GM12892 (cell line): ENCODE measurements at regions not wholly inside any gene's neighbourhood (a gene's known extent, or its start where the extent isn't known, plus 50 kb on each side); places are given as distances from the start of the nearest gene placed in this dataset.

Experiments
- DNase-seq: peaks from one replicate; pipeline ENCODE4 v3.0.0; 2011; ENCODE audit not compliant: insufficient read length
- FAIRE-seq: peaks from 2 replicates; lab custom pipeline; 2011; peaks lifted over from hg19 to GRCh38; lab: Jason Lieb, UNC
- POLR2A ChIP-seq: IDR thresholded peaks from 2 replicates; pipeline ENCODE4 v1.6.1; 2011; ENCODE audit warnings: low read depth, low read length, control low read depth
- POLR2AphosphoS5 ChIP-seq: IDR thresholded peaks from 2 replicates; pipeline ENCODE4 v1.6.1; 2011; ENCODE audit warnings: low read depth, low read length, control low read depth
- TAF1 ChIP-seq: IDR thresholded peaks from 2 replicates; pipeline ENCODE4 v1.6.1; 2011; ENCODE audit warnings: low read depth, mild to moderate bottlenecking, control low read depth, low read length, borderline replicate concordance

DNA sequence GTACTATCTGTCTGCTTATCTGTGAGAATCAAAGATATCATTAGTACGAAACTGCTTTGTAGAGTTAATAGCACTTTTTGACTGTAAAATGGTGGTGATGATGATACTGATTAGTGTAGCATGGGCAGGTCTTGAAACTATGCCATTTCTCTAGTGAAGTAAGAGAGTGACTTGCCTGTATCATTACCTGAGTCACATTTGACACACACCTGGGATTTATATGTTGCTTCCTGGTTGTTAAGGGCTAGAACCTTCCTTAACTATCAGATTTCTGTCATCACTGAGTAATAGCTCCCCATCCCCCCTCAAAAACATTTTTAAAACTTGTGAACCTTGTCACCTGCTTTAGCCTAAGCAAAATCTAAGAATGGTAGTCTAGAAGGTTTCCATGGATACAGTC lies 135.6 kb upstream of the RORB start:
- TF ChIP-seq POLR2AphosphoS5 (no peak), POLR2A (no peak), TAF1 (no peak)
- FAIRE-seq (no peak), DNase-seq (no peak)

DNA sequence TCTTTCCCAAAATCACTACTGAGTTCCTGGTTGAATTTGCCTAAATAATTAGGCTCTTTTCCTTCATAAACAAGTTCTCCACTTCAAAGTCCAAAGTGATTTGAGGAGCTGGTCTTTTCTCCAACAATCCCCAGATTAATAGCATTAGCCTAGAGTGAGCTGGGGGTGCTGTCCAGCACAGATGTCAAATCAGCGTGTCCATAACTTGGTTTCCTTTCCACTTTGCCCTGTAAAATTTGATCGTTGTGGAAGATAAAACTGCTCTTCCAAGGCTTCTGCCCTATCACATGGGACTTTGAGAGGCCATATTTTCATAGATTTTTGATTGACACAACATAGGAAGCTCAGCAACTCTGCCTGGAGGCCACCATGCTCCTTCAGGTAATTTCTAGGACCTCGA lies 134.7 kb upstream of the RORB start:
- TF ChIP-seq POLR2AphosphoS5 (no peak), TAF1 (no peak), POLR2A (no peak)
- no peak for DNase-seq
- no peak for FAIRE-seq

DNA sequence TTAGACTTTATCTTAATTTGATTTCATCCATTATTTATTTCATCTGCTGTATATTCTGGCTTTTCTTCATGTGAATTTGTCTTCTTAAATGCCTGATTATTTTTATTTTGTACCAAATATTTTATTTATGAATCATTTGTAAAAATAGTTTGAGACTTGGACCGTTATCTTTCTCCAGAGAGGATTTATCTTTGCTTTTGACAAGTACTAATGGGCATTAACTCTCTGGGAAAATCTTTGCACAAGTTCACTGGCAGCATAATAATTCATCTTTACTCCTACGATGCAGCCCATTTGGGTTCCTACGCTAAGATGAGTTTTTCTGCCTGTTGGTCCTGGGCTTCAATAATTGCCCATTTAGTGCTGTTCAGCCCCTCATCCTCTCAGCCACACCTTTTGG lies 131.0 kb upstream of the RORB start:
- no peak for TF ChIP-seq POLR2AphosphoS5
- TF ChIP-seq POLR2A: no peak
- TF ChIP-seq TAF1: no peak
- no peak for FAIRE-seq
- DNase-seq: no peak

DNA sequence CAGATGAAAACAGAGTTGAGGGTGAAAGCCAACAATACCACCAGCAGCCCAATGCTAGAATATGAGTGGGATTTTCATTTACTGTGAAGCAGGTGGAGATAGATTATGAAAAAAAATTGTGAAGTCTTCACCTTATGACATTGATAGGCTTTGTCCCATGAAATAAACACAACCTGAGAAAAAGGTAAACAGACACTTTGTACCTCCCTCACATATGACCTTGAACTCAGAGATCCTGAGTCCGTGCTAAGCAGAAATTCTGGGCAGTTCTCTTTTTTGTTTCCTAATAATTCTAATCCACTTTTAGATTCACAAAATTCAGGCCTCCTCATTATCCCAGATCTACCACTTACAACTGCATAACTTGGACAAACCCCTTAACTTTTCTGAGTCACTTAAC lies 127.3 kb upstream of the RORB start:
- no peak for TF ChIP-seq TAF1
- no peak for TF ChIP-seq POLR2A
- no peak for TF ChIP-seq POLR2AphosphoS5
- FAIRE-seq (no peak), DNase-seq (no peak)

DNA sequence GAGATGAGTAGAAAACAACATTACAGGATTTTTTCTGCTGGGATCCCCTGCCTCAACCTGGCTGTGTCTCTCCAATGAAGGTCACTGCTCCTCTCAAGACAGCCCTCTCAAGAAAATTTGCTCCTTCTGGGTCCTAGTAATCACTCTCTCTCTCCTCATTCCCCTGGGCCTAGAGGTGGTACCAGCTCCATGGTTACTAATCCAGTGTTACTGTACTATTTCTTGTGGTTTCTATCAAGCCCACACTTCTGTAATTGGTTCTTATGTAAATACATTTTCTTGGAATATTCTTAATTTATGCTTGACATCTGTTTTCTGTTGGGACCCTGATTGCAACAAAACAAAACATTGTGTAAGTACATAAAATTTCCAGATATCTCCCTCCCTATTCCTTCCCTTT lies 123.8 kb upstream of the RORB start:
- FAIRE-seq: no peak
- TF ChIP-seq POLR2A (no peak), POLR2AphosphoS5 (no peak), TAF1 (no peak)

DNA sequence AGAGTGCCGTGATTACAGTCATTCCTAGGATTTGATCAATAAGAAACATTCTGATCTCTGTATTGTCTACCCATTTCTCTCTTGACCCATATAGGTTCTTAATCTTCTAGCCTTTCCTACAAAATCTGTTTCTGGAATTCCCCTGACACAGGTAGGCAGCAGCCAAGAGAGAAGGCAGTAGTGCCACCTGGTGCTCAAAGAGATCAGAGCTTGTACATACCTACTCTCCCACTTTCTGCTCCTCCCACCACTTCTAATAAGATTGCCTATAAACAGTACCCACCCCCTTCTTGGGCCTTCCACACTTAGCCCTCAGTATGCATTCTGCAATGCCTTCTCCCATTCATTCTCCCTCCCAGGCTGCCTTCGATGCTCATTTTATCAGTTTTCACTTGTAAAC lies 117.4 kb upstream of the RORB start:
- DNase-seq: no peak
- no peak for FAIRE-seq
- no peak for TF ChIP-seq POLR2AphosphoS5
- no peak for TF ChIP-seq POLR2A
- no peak for TF ChIP-seq TAF1

More for the DNA sequence above, 123.8 kb upstream of the RORB start:
- DNase-seq: no peak

DNA sequence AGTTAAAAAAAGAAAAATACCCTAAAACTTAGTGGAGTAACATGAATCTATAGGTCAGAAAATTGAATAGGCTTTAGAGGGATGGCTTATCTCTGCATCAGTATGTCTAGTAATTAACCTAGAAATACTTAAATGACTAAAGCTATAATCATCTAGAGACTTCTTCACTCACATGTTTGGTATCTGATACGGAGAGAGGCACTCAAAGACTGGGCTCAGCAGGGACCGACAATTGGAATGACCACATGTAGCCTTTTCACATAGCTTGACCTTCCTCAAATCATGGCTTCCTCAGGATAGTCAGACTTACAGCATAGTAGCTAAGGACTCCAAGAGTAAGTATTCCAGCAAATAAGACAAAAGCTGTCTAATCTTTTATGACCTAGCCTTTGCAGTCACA lies 105.3 kb upstream of the RORB start:
- no peak for TF ChIP-seq TAF1
- TF ChIP-seq POLR2AphosphoS5: no peak
- TF ChIP-seq POLR2A: no peak
- FAIRE-seq: no peak
- no peak for DNase-seq

DNA sequence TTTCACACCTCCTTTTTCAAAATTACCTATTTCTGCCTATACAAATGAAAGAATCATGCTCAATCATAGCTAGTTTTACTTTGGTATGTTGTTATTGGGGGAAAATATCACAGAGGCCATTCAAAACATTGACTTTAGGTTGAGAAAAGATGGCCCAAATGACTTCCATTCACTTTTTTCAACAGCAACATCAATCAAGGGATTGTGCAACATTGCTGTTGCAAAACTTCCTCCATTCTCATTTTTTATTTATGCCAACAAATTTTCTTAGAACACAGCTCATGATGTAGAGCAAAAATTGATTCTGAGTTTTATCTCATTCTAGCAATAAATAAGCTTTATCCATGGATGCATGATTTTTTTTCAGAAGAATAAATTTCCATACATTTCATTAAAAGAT lies 93.6 kb upstream of the RORB start:
- FAIRE-seq: no peak
- TF ChIP-seq TAF1 (no peak), POLR2AphosphoS5 (no peak), POLR2A (no peak)
- no peak for DNase-seq

DNA sequence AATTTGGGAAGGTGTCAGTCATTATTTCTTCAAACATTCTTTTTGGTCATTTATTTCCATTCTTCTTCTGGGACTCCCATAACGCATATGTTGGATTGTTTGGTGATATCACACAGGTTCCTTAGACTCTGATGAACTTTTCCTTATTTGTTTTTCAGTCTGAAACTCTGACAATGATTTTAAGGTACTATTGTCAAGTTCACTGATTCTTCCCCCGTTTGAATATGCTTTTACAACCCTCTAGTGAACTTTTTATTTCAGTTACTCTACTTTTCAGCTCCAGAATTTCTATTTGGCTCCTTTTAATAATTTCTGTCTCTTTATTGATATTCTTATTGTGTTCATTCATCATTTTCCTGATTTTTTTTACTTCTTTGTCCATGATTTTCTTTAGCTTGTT lies 92.5 kb upstream of the RORB start:
- no peak for FAIRE-seq
- DNase-seq: no peak
- TF ChIP-seq TAF1: no peak

DNA sequence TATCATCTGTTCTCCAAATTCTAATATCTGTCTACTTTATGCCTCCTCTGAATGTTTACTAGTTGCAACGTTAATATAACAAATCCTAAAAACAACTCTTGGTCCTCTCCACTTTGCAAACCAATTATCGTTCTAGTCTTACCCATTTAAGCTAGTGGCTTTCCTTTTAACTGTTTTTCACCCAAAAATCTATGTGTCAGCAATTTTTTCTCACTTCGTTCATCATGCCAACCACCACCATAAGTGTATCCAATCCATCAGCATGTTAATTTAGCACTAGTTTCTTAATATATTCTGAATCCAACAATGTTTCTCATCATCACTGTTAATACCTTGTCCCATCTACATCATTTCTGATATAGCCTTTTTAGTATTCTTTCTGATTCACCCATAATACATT lies 90.0 kb upstream of the RORB start:
- no peak for TF ChIP-seq TAF1
- no peak for TF ChIP-seq POLR2AphosphoS5
- TF ChIP-seq POLR2A: no peak
- DNase-seq: no peak
- no peak for FAIRE-seq

DNA sequence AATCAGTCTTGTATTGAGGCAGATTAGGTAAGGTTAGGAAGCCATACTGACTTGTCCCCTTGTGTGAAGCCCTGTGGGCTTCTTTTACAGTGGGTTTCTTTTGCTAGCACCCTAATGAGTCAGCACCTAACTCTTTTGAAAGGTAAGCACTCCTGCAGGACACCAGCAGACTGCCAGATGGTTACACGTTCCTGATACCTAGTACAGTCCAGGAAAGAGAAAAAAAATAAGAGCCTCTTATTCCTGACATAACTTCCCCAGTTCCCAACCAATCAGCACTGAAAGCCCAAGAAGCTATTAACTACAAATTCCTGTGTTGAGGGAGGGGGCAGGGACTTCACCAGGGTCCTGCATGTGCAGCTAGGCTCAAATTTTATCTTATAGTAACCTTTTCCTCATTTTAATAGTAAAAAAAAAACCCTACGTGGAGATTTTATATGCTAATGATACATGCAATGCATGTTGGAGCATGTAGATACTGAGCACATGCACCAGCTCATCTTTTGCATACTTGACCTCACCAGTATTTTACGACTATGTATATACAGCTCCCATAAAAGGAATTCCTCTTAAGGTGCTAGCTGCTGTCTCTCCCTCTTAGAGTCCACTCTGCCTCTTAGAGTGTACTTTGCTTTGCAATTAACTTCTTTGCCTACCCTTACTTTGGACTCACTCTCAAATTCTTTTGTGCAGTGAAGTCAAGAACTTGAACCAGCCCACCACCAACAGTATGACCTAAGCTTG lies 84.7 kb upstream of the RORB start:
- TF ChIP-seq POLR2AphosphoS5 (no peak), POLR2A (no peak), TAF1 (no peak)
- DNase-seq (no peak), FAIRE-seq (no peak)

DNA sequence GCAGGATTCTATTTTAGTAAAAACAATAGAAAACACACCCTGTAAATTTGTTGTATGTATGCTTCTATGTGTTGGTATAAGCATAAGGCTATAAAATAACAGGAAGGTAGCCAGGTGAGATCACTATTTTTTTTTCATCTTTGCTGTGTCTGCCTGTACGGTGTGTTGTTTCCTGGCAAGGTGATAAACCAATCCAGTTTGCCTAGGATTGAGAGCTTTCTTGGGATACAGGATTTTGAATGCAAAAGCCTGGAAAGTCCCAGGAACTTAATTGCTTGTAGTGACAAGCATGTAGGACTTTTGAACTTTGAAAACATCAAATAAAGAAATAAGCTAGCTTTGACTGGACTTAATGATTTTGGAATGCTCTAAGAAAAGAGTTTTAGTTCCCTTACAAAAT lies 83.3 kb upstream of the RORB start:
- TF ChIP-seq POLR2A (no peak), TAF1 (no peak), POLR2AphosphoS5 (no peak)
- FAIRE-seq: no peak
- no peak for DNase-seq

DNA sequence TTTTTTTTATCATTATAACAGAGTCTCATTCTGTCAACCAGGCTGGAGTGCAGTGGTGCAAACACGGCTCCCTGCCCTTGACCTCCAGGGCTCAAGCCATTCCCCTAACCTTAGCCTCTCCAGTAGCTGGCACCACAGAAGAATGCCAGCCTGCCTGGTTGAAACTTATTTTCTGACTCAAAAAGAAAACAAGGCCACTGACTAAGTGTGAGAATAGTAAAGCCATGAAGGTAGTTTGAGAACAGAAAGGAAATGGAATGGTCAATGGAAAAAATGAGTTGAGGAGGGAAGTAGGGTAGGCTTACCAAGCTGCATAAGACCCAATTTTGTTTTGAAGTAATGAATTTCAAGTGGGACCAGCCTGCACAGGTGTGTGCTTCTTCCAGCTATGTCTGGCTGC lies 82.8 kb upstream of the RORB start:
- no peak for DNase-seq
- no peak for FAIRE-seq
- no peak for TF ChIP-seq POLR2A
- no peak for TF ChIP-seq TAF1
- TF ChIP-seq POLR2AphosphoS5: no peak
